ENCODE measurements at regions not wholly inside any gene's neighbourhood (a gene's known extent, or its start where the extent isn't known, plus 50 kb on each side); places are given as distances from the start of the nearest gene placed in this dataset.

DNA sequence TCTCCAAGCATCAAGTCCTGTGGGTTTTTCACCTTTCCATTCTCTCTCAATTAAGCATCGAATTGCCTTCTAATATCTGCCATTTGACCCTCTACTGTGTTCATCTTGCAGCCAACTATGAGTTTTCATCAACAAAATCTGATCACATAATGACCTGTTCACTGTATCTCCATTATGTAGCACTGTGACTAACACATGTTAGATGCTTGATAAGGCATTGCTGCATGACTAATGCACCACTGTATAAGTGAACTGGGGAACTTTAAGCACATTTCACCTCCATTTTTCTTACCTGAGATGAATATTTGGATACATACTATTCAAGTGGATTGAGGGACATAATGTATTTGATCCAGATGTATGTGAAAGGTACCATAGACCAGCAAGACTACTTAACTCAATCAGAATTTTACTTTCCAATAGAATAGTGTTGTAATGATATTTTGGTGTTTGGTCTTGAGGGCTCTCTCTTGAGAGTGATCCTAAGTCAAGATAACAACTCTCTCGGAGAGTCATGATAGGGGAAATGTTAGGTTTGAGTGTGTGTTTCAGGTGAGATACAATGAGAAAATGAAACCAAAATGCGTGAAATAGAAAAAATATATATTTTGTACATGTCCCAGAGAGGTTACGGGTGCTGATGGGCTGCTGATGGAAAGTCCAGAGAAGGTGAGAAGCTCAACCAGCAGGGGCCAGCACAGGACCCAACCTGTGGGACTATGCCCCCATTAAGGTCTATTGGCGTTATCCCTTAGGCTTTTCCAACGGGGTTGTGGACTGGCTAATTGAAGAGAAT, 60.2 kb upstream of the HS3ST1 start:
- DNase-seq (no peak), ATAC-seq (peak in 1 of 2 donors; percentile 52)
- Histone ChIP-seq H3K4me3 (no peak overlapping the region), H3K9me3 (no peaks in the 10 kb centered on the region), H3K27ac (no peak overlapping the region), H3K27me3 (ENCODE audit: low read depth) (no peaks in the 10 kb centered on the region), H3K4me1 (peaks cover 23% of the 10 kb centered on the region), H3K36me3 (no peaks in the 10 kb centered on the region)
- intact Hi-C loops (cut with DNase I): no loop called here
- TF ChIP-seq, protein P1, sequence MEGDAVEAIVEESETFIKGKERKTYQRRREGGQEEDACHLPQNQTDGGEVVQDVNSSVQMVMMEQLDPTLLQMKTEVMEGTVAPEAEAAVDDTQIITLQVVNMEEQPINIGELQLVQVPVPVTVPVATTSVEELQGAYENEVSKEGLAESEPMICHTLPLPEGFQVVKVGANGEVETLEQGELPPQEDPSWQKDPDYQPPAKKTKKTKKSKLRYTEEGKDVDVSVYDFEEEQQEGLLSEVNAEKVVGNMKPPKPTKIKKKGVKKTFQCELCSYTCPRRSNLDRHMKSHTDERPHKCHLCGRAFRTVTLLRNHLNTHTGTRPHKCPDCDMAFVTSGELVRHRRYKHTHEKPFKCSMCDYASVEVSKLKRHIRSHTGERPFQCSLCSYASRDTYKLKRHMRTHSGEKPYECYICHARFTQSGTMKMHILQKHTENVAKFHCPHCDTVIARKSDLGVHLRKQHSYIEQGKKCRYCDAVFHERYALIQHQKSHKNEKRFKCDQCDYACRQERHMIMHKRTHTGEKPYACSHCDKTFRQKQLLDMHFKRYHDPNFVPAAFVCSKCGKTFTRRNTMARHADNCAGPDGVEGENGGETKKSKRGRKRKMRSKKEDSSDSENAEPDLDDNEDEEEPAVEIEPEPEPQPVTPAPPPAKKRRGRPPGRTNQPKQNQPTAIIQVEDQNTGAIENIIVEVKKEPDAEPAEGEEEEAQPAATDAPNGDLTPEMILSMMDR (IDR thresholded peaks at IDR 0.05): no peak

DNA sequence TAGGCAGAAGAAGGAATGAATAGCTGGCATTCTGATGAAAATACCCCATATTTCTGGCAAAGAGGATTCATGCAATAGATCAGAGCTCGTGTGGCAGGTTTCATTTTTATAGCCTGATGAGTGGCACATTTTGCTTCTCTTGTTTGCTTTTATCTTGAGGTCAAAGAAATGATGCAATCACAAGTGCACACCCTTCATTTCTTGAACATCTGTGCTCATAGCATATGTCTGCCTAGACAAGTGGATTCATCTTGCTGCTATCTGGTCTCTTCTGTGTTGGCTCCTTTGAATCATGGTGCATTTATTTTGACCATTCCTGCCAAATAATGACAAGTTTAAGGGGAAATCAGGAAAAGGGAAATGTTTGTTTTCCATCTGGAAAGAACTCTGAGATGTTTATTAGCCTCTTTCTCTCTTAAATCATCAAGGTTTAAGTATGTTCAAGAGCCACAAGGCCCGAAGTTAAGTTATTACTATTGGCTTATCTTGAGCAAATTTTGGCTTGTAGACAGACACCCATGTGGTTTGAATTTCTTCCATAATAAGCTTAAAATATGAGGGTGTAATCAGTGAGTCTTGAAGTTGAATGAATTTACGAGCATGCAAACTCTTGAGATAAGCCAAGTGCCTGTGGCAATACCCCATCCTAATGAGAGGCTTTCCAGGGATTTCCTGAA, 59.3 kb upstream of the HS3ST1 start:
- Histone ChIP-seq H3K4me1 (peaks cover 23% of the 10 kb centered on the region), H3K9me3 (no peaks in the 10 kb centered on the region), H3K27ac (no peak overlapping the region), H3K36me3 (no peaks in the 10 kb centered on the region), H3K27me3 (ENCODE audit: low read depth) (no peaks in the 10 kb centered on the region), H3K4me3 (no peak overlapping the region)
- DNase-seq (no peak), ATAC-seq (peak; percentile 74 to 80)
- intact Hi-C loops (cut with DNase I): no loop called here
- TF ChIP-seq, protein P1 (IDR thresholded peaks at IDR 0.05): no peak

DNA sequence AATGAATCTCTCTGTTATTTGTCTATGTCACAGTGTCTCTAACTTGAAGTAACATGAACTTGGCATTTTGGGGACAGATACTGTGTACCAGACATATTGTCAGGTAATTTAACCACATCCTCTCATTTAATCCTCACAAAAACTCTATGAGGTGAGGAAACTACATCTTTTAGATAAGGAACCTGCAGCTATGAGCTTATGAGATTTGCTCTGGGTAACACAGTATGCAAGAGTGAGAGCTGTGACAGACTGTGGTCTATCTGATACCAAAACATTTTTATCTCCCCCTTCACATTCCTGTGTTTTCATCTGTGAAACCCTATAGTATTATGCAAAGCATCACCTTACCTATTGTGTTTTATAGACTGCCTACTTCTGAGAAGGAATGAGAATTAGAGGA, 58.4 kb upstream of the HS3ST1 start:
- no peaks in the 10 kb centered on the region for H3K27me3 ChIP-seq (ENCODE audit: low read depth)
- no peak for DNase-seq
- no peaks in the 10 kb centered on the region for H3K36me3 ChIP-seq
- H3K27ac ChIP-seq: no peak overlapping the region
- intact Hi-C loops (cut with DNase I): no loop called here
- no peaks in the 10 kb centered on the region for H3K9me3 ChIP-seq
- H3K4me1 ChIP-seq: peaks cover 23% of the 10 kb centered on the region
- no peak for ATAC-seq
- TF ChIP-seq, protein P1 (IDR thresholded peaks at IDR 0.05): no peak
- H3K4me3 ChIP-seq: no peak overlapping the region

DNA sequence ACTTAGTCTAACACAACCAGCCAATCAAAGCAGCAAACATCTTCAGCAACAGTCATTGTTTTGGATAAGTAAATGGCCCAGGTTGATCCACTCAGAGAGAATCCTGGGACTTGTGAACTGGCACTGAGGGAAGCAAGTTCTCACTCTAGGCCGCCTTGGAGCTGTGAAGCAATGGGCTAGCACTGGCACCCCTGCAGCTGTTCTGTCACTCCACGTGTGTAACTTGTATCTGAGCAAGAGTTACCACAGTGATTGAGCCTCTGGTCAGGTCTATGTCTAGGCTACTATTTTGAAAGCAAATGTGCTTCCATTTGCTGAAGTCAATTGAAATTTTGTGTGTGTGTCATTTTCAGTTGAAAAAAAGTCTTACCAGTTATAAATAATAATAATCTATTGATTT, 57.2 kb upstream of the HS3ST1 start:
- ATAC-seq: no peak
- intact Hi-C loops (cut with DNase I): no loop called here
- no peak overlapping the region for H3K27ac ChIP-seq
- H3K36me3 ChIP-seq: no peaks in the 10 kb centered on the region
- no peaks in the 10 kb centered on the region for H3K9me3 ChIP-seq
- no peak for DNase-seq
- no peaks in the 10 kb centered on the region for H3K27me3 ChIP-seq (ENCODE audit: low read depth)
- H3K4me1 ChIP-seq: peaks cover 28% of the 10 kb centered on the region
- TF ChIP-seq, protein P1 (IDR thresholded peaks at IDR 0.05): no peak
- H3K4me3 ChIP-seq: no peak overlapping the region

DNA sequence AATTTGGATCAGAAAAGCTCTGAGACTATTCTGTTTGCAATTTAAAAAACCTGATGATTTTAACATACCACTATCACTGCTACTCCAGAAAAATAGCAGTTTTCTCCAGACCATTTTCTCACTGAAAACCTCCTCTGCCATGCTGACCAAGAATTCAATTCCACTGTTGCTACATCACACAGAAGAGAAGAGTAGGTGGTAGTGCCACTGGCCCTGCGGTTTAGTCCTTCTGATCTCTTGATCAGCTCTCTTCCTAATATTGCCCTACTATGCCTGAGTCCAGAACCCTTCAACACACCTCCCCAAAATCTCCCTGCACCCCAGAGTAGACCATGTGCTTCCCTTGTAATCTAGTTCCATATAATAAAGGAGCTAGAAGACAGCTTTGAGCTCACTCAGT, 55.8 kb upstream of the HS3ST1 start:
- Histone ChIP-seq H3K9me3 (no peaks in the 10 kb centered on the region), H3K27me3 (ENCODE audit: low read depth) (no peaks in the 10 kb centered on the region), H3K27ac (no peak overlapping the region), H3K4me3 (no peak overlapping the region), H3K36me3 (no peaks in the 10 kb centered on the region), H3K4me1 (peaks cover 29% of the 10 kb centered on the region)
- intact Hi-C loops (cut with DNase I): no loop called here
- TF ChIP-seq, protein P1 (IDR thresholded peaks at IDR 0.05): no peak
- DNase-seq (no peak), ATAC-seq (no peak)

All from lower lobe of right lung (tissue), 2 donors.